Myocyte (in vitro differentiated cells): ENCODE measurements at regions not wholly inside any gene's neighbourhood (a gene's known extent, or its start where the extent isn't known, plus 50 kb on each side); places are given as distances from the start of the nearest gene placed in this dataset.

ENCODE experiments used
- DNase-seq: peaks from one replicate; pipeline ENCODE4 v3.0.0-alpha.2; 2012; ENCODE audit warnings: low read depth

GRCh38 chr4:38582445-38582844 is 81.6 kb upstream of the KLF3 start:
- DNase-seq: no peak

- DNase-seq: peak; percentile 78
Observed at GRCh38 chr4:38582889-38583470, 81.0 kb upstream of the KLF3 start.

- no peak for DNase-seq
Observed at GRCh38 chr4:38585871-38586270, 78.1 kb upstream of the KLF3 start.

GRCh38 chr4:38587106-38587505 is 76.9 kb upstream of the KLF3 start:
- no peak for DNase-seq

- DNase-seq: no peak
Observed at GRCh38 chr4:38590046-38590445, 74.0 kb upstream of the KLF3 start.

- DNase-seq: peak; percentile 41
Observed at GRCh38 chr4:38591617-38592337, 72.2 kb upstream of the KLF3 start.

GRCh38 chr4:38598489-38598888 is 65.5 kb upstream of the KLF3 start:
- no peak for DNase-seq

- DNase-seq: no peak
Observed at GRCh38 chr4:38600575-38600974, 63.4 kb upstream of the KLF3 start.

- peak; percentile 7 for DNase-seq
Observed at GRCh38 chr4:38601244-38601915, 62.6 kb upstream of the KLF3 start.

- DNase-seq: no peak
Observed at GRCh38 chr4:38601916-38602291, 62.1 kb upstream of the KLF3 start.

- no peak for DNase-seq
Observed at GRCh38 chr4:38603652-38604051, 60.3 kb upstream of the KLF3 start.

- no peak for DNase-seq
Observed at GRCh38 chr4:38605181-38605752, 58.7 kb upstream of the KLF3 start.

GRCh38 chr4:38605753-38606586 is 58.0 kb upstream of the KLF3 start:
- DNase-seq: no peak

GRCh38 chr4:38606587-38606905 is 57.5 kb upstream of the KLF3 start:
- no peak for DNase-seq

- DNase-seq: no peak
Observed at GRCh38 chr4:38609614-38610013, 54.4 kb upstream of the KLF3 start.

GRCh38 chr4:38610521-38610920 is 53.5 kb upstream of the KLF3 start:
- DNase-seq: no peak

- no peak for DNase-seq
Observed at GRCh38 chr4:38610966-38611431, 53.0 kb upstream of the KLF3 start.

GRCh38 chr4:38611676-38612075 is 52.3 kb upstream of the KLF3 start:
- DNase-seq: no peak

- DNase-seq: peak; percentile 9
Observed at GRCh38 chr4:38612646-38613414, 51.2 kb upstream of the KLF3 start.
